ENCODE measurements at regions not wholly inside any gene's neighbourhood (a gene's known extent, or its start where the extent isn't known, plus 50 kb on each side); places are given as distances from the start of the nearest gene placed in this dataset.
"Not testable (repeated sequence)": the region's sequence is repeated elsewhere in the genome, so short reads cannot be mapped to it uniquely, and the experiment has no call there.

DNA sequence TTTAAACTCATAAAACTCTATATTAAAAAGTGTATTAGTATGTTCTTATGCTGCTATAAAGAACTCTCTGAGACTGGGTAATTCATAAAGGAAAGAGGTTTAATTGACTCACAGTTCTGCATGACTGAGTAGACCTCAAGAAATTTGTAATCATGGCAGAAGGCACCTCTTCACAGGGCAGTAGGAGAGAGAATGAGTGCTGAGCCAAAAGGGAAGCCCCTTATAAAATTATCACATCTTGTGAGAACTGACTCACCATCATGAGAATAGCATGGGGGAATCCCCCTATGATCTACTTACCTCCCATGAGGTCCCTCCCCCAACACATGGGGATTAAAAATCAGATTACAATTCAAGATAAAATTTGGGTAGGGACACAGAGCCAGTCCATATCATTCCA, 463.2 kb downstream of the KLHL13 start:
- no peak for DNase-seq

DNA sequence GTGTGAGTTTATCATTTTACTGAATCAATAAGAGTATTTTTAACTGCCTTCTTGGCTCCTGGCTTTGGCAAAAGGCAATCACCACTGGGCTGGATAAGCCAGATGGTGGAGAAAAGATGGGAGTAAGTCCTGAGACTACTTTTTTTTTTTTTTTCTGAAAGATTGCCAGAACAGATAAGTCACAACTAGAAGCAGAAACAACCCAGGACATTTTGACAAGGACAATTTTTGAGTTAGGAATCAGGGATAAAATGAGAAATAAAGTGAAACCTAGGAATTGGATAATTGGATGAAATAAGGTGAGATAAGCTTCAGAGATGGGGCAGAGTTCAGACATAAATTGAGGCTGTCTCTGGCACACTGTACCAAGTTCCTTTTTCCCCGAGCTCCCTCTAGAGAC, 471.0 kb downstream of the KLHL13 start:
- no peak for DNase-seq

DNA sequence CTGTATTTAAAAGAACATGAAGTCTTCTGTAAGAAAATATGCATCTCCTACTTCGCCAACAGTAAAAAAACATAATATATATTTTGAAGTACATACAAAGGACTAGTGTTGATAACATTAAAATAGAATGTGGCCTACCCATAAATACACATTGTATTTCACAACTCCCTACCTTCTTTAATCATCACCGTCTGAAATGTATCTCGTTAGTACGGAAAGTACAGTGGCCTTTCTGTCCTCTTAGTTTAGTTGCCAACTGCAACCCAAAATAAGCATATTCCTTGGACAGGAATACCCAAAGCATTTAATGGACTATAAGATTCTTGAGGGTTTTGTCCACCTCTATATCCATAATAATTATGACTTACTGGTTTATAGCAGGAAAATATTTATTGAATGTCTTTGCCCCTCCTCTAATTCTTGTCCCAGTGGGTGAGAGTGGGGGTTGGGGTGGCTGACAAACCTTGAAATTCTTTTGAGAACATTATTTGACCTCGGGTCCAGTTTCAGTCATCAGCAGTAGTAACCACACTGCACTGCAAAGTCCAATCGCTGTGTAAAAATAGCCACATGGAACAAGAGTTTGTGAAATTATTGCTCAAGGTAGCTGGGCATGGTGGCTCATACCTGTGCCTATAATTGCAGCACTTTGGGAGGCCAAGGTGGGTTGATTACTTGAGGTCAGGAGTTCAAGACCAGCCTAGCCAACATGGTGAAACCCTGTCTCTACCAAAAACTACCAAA, 474.5 kb downstream of the KLHL13 start:
- no peak for DNase-seq

DNA sequence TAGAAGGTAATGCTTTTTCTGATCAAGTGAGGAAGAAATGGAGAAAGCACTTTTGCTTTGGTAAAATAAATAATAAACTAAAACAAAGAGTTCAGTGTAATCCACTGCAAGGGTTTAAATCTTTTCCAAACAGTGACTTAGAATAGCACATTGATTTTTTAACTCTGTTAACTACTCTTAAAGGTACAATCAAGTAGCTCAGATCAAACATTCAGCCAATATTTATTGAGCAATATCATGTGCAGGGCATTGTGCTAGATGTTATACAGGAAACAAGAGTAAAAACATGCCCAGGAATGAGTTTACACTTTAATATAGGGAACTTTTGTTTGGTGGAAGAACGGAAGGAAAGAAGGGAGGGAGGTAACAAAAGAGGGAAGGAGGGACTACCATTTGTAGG, 479.8 kb downstream of the KLHL13 start:
- DNase-seq, result no peak

DNA sequence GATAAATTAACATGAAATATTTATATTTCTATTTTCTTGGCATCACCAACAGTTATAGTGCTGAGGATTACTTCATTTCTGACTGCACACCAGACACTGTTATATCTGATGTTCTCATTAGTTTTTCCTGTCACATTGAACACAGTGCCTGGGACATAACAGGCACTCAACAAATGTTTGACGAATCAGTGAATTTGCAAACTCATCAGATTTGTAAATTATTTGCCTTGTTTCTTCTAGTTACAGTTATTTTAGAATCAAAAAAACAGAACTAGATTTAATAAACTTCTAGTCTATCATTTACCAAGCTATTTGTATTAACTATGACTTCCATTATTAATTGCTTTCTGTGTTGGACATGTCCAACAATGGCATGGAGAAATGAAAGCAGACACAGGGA, 483.3 kb downstream of the KLHL13 start:
- DNase-seq, result no peak

DNA sequence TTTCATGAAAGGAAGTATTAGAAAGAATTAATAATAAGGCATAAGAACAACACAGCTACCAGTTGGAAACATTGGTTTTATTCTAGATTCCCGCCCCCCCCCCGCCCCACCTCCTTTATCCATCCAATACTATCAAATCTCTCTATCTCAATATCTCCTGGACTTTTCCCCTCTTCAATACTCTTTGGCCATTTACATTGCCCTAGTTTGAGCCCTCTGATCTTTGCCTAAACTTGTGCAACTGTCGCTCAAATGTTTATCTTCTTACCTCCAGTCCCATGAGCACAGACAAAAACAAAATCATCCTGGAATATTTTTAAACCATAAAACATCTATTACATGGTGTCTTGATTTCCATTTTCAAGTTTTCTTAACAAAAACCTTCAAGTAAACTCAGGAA, 488.2 kb downstream of the KLHL13 start:
- DNase-seq, result no peak

DNA sequence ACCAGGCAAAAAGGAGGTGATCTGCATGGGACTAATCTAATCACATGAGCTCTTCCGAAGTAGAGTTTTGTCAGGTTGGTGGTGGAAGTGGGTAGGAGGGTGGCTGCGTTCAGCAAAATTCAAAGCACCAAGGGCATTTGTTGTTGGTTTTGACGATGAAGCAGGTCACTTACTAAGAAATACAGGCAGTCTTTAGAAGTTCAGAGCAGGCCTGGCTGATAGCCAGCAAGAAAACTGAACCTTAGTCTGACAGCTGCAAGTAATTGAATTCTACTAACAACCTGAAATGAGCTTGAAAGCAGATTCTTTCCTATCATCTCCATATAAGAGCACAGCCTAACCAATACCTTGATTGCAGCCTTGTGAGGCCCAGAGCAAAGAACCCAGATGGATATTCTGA, 505.8 kb downstream of the KLHL13 start:
- DNase-seq, result no peak

DNA sequence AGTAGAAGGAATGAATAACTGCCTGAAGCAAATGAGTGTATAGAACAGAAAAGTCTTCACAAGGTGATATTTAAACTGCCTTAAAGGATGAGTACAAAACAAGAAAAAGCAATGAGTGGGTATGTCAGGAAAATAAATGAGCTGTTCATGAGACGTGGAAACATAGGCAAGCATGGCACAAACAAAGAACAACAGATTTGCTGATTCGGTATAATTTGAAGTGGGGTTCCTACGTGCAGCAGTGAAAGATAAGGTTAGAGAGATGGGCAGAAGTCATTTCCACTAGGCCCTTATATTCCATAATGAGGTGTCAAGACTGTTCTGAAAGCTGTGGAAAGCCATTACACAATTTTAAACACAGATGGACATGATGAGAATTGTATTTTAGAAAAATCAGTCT, 506.6 kb downstream of the KLHL13 start:
- no peak for DNase-seq

DNA sequence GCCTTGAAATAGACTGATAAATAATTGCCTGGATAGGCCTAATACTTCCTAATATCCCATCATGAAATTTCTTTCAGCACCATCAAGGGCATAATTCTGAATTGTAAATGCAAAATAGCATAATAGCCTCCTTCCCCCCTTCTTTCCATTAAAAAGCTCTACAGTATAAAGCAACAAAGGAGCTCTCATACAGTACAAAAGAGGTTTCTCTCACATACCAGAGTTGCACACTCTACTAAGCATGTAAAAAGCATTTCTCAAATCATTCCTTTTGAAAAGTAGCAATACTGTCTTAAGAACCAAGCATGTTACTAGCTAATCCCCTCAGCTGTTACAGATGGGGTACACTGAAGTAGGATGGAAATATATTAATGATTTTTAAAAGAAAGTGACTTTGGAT, 509.0 kb downstream of the KLHL13 start:
- DNase-seq, result no peak

DNA sequence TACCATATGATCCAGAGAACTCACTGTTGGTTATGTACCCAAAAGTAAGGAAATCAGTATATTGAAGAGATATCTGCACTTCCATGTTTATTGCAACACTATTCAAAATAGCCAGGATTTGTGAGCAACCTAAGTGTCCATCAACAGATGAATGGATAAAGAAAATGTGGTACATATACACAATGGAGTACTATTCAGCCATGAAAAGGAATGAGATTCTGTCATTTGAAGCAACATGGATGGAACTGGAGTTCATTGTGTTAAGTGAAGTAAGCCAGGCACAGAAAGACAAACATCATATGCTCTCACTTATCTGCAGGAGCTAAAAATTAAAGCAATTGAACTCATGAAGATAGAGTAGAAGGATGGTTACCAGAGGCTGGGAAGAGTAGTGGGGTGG, 510.5 kb downstream of the KLHL13 start:
- not testable (repeated sequence) for DNase-seq

DNA sequence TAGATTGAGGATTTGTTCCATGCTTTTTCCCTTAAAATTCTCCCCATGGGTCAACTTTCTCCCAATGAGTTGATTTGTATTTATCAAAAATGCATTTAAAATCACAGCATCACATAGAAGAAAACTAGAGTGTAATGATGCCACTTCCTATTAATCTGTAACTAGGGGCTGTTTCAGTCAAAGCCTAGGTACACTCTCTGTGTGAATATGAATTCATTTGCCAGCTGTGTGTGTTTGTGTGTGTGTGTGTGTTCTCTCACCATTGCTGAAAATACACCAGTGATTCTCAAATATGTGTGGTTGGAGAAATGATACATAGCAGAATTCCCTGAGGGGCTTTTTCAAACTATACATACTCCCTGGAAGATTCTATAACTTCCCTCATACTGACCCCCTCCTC, 546.5 kb downstream of the KLHL13 start:
- DNase-seq, result no peak

DNA sequence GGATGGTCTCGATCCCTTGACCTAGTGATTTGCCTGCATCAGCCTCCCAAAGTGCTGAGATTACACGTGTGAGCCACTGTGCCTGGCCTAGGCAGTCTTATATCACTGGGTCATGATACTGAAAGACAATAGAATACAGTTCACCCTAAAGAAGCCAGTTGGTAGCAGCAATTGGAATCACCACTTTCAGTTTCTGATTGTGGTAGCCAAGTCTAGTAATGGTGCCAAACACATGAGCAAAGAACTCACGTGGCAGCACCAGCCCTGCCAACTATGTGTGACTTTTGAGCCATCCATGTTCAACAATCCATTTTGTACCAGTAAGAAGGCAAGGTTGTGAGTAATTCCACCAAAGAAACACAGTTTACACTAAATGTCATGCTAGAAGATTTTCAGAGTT, 548.4 kb downstream of the KLHL13 start:
- no peak for DNase-seq

DNA sequence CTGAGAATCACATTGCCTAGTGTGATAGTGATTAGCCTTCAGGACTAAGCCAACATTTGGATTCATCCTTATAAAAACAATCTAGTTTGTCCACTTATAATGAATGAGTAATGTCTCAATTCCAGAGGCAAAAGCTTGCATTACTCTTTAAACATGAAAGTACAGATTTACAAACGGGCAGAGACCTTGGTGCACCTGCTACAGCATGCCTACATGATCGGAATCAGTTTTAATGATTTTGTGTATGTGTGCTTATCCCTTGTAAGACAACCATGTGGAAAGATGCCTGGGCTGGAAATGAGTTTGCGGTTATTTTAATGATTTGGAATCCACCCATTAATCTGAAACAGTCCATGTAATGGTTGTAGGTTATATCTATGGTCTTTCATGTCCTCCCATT, 572.7 kb downstream of the KLHL13 start:
- DNase-seq, result no peak

DNA sequence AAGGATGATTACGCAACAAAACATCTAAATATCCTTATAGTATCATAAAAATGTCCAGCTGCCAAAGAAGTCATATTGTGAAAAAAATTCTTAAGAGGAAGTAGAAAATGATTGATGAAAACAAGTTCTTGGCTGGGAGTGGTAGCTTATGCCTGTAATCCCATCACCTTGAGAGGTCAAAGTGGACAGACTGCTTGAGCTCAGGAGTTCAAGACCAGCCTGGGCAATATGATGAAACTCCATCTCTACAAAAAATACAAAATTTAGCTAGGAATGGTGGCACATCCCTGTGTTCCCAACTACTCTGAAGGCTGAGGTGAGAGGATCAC, 577.6 kb downstream of the KLHL13 start:
- no peak for DNase-seq

DNA sequence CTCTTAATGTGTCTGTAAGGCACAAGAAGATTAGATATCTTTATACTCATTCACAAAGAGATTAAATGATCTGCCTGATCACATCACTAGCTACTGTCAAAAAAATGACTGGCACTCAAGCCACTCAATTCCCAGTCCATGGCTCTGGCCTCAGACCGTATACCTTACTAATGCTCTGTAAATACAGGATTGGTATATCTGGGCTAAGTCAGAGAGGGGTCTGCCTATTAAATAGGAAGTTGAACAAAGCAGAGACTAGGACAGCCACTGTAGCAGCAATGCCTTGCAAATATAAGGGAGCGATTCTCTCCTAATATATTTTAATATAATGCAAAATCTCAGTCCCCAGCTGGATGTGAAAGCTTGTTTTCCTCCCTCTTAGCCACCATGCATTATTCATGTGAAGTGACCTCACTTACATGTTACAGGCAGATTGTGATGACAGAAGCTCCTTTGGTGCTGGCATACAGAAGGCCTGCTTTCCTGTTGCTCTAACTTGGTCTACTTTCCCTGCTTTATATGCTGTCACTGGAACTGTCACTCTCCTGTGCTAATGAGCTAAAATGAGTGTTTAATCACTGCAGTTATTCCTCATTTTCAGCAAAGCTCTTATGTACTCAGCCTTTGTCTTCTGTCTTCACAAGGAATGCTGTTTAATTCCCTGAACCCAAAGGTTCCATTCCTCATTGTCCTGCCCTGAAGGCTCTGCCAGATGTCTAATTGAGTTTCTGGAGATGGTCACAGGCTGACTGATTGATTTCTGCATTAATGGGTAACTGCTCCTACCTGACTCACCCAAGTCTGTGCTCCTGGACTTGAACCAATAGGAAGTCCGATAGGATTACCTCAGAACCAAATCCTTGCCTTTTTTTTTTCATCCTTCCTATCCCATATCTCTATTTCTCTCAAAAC, 578.2 kb downstream of the KLHL13 start:
- DNase-seq, result peak; percentile 2 to 58

DNA sequence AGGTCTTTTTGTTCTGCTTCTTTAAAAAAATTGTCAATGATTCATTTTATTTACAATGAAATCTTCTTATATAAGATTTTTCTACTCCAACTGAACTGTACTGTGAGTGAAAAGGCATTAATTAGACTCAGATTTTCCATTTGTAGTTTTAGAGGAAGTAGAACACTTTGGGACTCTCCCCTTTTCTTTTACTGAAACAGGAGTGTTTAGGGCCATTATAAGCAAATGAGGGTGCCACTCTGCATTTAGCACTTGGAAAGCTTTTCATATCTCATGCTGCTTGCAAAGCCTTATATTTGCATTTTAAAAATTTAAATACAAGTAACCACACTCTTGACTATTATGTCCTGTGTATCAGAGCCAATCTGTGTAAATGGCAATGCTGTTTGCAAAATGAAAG, 584.3 kb downstream of the KLHL13 start:
- no peak for DNase-seq

DNA sequence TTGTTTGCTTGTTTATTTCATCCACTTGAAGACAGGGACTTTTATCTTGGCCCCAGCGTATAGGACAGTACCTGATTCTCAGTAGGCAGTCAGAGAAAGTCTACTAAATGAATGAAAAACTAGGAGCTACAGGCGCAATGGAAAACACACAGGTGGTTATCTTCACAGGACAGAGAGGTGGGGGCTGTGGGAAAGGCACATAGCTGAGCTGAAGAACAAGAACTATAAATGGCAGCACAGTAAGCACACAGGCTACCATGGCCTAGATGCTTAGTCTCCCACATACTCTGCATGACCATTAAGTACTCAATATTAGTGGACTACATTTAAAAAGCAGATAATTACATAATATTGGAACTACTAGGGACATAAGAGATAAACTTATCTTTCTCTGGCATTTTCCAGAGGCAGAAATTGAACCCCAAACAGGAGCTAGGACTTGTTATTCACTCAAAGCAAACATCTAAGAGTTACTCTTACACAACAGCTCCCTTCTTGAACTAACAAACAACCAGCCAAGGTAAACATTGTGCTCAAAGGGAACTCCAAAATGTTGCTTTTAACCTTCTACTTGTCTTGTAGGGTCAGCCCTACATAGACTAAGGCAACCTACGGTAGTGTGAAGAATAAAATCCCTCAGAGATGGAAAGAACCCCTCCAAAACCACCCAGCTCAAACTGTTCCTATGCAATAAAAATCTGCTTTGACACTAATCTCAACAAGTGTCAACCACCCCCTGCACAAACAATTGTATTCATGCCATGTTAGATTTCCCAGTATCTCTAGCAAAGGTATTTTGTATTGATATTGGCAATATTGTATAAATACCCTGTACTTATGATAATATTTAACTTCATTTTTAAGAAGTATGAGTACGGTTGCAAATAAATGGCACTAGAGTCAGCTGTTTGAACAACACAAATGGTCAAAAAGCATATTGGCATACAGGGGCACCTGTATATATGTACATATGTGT, 593.6 kb downstream of the KLHL13 start:
- no peak for DNase-seq

DNA sequence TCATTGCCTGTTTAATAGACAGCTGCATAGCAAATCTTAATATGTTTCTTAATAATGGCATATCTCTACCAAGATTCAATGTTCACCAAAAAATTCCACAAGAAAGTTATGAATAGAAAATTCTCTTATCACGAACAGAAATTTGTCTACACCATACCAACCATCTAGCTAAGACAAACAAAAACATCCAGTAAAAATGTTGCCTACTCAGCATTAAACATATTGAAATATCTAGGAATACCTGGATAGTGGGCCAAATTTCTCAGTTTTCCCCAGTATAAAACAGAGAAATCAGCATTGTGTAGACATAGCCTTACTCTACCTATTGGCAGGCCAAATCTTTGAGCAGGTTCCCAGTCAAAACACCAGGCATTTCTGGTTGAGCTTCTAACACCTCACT, 598.6 kb downstream of the KLHL13 start:
- DNase-seq, result no peak

DNA sequence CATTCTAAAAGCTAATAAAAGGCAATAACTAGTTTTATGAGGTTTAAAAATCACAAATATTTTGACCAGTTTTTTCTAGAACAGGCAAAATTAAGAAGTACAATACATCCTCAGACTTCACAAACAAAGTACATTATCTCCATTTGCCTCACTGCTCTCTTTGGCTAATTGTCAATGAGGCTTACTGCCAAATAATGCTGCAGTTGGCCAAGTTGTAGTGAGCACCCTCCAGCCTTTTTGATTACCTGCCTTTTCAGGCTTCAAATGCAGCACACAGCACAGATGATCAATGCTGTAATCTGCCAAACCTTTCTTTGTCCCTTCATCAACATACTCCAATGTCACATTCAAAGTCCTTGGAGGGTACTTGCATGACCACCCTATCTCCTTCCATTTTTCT, 605.2 kb downstream of the KLHL13 start:
- DNase-seq, result peak; percentile 10 to 50

DNA sequence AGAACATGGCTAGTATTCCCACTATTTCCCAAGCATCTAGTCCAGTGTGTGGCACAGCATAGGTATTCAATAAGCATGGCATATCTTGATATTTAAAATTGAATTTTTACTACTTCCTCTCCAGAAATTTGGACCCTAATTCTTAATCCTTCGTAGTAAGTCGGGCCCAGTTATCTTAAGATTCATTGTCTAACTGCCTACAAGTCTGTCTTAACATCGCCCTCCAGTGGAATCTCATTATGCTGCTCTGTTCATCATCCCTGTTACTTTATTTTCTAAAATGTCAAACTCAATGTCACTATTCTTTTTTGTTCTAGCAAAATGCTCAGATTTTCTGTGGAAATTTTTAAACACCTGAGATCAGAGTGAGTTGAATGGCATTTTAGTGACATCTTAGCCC, 606.2 kb downstream of the KLHL13 start:
- DNase-seq, result peak; percentile 46 to 50

DNA sequence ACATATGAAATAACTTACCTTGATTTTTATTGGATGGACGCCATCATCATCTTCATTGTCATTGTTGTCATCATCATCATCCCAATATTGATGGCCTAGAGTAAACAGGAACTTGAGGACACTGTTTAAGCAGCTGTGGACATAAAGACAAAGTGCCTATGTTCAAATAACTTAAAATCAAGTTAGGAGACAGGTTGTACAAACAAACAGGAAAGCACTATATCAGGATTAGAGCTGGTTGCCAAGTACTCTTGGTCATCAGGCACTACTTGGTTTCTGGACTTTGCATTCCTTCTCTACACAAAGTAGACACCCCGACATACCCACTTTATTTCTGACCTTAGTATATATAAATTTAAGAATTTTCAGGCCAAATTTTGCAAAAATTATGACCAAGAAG, 608.6 kb downstream of the KLHL13 start:
- DNase-seq, result peak in 1 of 2 experiments; percentile 73

DNA sequence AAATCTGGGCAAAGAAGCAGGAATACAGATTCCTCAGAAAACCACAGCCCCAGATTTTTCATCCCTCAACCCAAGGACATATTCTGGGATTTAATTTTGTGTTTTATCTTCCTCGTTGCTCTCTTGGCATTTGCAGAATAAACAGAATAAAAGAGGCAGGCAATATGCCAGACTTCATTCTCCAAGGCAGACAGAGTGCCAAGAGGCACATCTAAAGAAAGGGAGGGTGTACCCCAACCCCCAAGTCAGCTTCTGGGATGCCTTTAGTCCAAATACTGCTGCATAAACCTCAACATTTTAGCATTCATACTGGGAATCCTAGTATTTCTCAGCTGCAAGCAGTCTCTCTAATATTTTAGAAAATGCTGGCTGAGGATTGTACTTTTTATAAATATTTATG, 629.2 kb downstream of the KLHL13 start:
- no peak for DNase-seq

DNA sequence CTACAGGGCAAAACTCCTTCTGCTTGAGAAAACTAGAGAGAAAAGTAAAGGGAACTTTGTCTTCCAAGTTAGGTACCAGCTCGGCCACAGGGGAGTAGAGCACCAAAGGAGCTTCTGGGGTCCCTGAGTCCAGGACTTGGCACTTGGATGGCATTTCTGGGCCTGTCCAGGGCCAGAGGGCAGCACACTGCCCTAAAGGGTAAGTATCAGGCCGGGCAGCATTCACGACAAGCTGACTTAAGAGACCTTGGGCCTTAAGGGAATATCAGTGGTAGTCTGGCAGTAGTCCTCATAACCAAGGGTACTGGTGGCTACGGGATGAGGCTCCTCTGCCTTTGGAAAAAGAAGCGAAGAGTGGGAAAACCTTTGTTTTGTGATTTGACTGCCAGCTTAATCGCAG, 632.7 kb downstream of the KLHL13 start:
- no peak for DNase-seq
